ENCODE measurements at regions not wholly inside any gene's neighbourhood (a gene's known extent, or its start where the extent isn't known, plus 50 kb on each side); places are given as distances from the start of the nearest gene placed in this dataset.

- TF ChIP-seq ZBTB40 (IDR thresholded peaks at IDR 0.05) (no peak), ZBTB40 (CRISPR knock-in tag; IDR thresholded peaks at IDR 0.05) (no peak), ZNF431 (CRISPR knock-in tag; IDR thresholded peaks at IDR 0.05; ENCODE audit: borderline replicate concordance, low read depth) (no peak), ELF1 (CRISPR knock-in tag; IDR thresholded peaks at IDR 0.05) (no peak)
Measured at GRCh38 chr2:71801556-71801955, 346.1 kb downstream of the CYP26B1 start (continued).

- intact Hi-C loops (cut with micrococcal nuclease; ENCODE audit: unreplicated experiment) = loop anchor here (5.0 kb wide), 1 partner anchor 196 kb away; no protein-coding TSS in a partner anchor
- Histone ChIP-seq H3K79me2 (ENCODE audit: insufficient read depth, low read length) (no peaks in the 10 kb centered on the region), H3K27ac (ENCODE audit: extremely low read length, insufficient read depth, low read length) (no peak overlapping the region), H4K20me1 (ENCODE audit: insufficient read depth, low read length) (peaks cover 4% of the 10 kb centered on the region; the same call in 1 of the 2 replicates), H3K9me3 (ENCODE audit: low read length) (no peaks in the 10 kb centered on the region), H3K9ac (ENCODE audit: insufficient read depth, low read depth, low read length) (no peak overlapping the region), H2AFZ (ENCODE audit: low read length) (no peak overlapping the region), H3K4me2 (ENCODE audit: low read depth, low read length) (no peak overlapping the region), H3K4me1 (ENCODE audit: insufficient read depth, low read length) (no peaks in the 10 kb centered on the region), H3K4me3 (replicated peaks in 1 of 3; ENCODE audit: insufficient read depth in 1 of 3, low read depth in 2 of 3, low read length in 3 of 3) (no peak overlapping the region), H3K36me3 (replicated peaks in 1 of 2; ENCODE audit: control insufficient read depth in 1 of 2, insufficient read depth in 2 of 2, low read length in 2 of 2) (no peaks in the 10 kb centered on the region), H3K27me3 (ENCODE audit: control insufficient read depth in 1 of 2, insufficient read depth in 2 of 2, low read length in 2 of 2) (peaks cover 0 to 13% of the 10 kb centered on the region in 2 experiments; a peak in 3 of 5 replicates)
- ChIA-PET CTCF (ENCODE audit: low intra/inter-chr PET ratio, low total read pairs) (interaction anchor here (1.0 to 4.5 kb wide), 2 partner anchors 252 to 255 kb away, joined by 3 to 35 read pairs; no protein-coding TSS in a partner anchor), POLR2A (no interaction called here)
- FAIRE-seq (no peak), ATAC-seq (no peak), DNase-seq (ENCODE audit: low spot score) (no peak)
- TF ChIP-seq GATA4 (IDR thresholded peaks at IDR 0.05; ENCODE audit: borderline replicate concordance, low read depth) (no peak), ZSCAN22 (CRISPR knock-in tag; IDR thresholded peaks at IDR 0.05) (no peak), MTA3 (CRISPR knock-in tag; IDR thresholded peaks at IDR 0.05) (no peak), FOXJ3 (CRISPR knock-in tag; IDR thresholded peaks at IDR 0.05; ENCODE audit: borderline replicate concordance) (no peak), ZBTB26 (CRISPR knock-in tag; IDR thresholded peaks at IDR 0.05; ENCODE audit: borderline replicate concordance) (no peak)
- WGBS (ENCODE audit: low lambda C conversion rate) = 28% methylated on average over 1 of the region's 1 CpG
- BruUV-seq (replicated peaks) = no TSS peak
- in situ Hi-C loops (cut with HindIII; ENCODE audit: extremely low pct_ligation_motif_present, low pct_unique_long_range_greater_than_20kb) = loop anchor here (10.0 to 25.0 kb wide), 2 partner anchors 344 to 786 kb away; partner anchors contain the start of gene CYP26B1
Measured at GRCh38 chr2:71800851-71801250, 346.8 kb downstream of the CYP26B1 start.

Measured in HepG2 (cell line).